Body of pancreas (tissue), 4 donors: ENCODE measurements at regions not wholly inside any gene's neighbourhood (a gene's known extent, or its start where the extent isn't known, plus 50 kb on each side); places are given as distances from the start of the nearest gene placed in this dataset.
"Not testable (repeated sequence)": the region's sequence is repeated elsewhere in the genome, so short reads cannot be mapped to it uniquely, and the experiment has no call there.

Experiments used
- ATAC-seq: fragments of 150-250 bp; one replicate; pipeline ENCODE4 v1.9.1; 2016
- DNase-seq, 4 donors: peaks; one replicate each; pipeline ENCODE4 v3.0.0-alpha.2; 2019
- H3K27ac ChIP-seq, 4 donors: fragments of 200-600 bp; sonication (generic); 1 replicate in 3 of 4; 2 replicates in 1 of 4; pipeline versions ENCODE4 v1.5.1 to v1.6.1; 2016 to 2019; ENCODE audit warnings: mild to moderate bottlenecking in 1 of 4, mixed read lengths in 1 of 4, moderate library complexity in 1 of 4
- H3K27me3 ChIP-seq, 2 donors: fragments of 200-600 bp; sonication (generic); one replicate each; pipeline ENCODE4 v1.6.0; 2016; ENCODE audit warnings: mild to moderate bottlenecking in 1 of 2
- H3K36me3 ChIP-seq, 2 donors: fragments of 200-600 bp; sonication (generic); replicated peaks in 1 of 2; 2 replicates each; pipeline ENCODE4 v1.5.1; 2016; ENCODE audit warnings: low read depth in 2 of 2; ENCODE audit not compliant: insufficient read depth in 1 of 2
- H3K4me1 ChIP-seq: fragments of 200-600 bp; sonication (generic); one replicate; pipeline ENCODE4 v1.6.0; 2016
- H3K4me3 ChIP-seq, 2 donors: fragments of 200-600 bp; sonication (generic); 1 replicate in 1 of 2; 2 replicates in 1 of 2; pipeline ENCODE4 v1.5.1; 2016 to 2019
- H3K9me3 ChIP-seq, 3 donors: fragments of 200-600 bp; sonication (generic); 1 replicate in 2 of 3; 2 replicates in 1 of 3; pipeline ENCODE4 v1.5.1; 2016
- POLR2A ChIP-seq, 3 donors: fragments of 450-650 bp; IDR thresholded peaks; one replicate each; pipeline ENCODE4 v1.6.1; 2016; ENCODE audit warnings: antibody characterized with exemption in 3 of 3, mild to moderate bottlenecking in 2 of 3
- WGBS, 2 donors: methylation state at CpG; one replicate each; pipeline ENCODE4 v1.1.5; 2017; 5-methylcytosine and 5-hydroxymethylcytosine counted together
- intact Hi-C: fragments of 100-400 bp; cut with DNase I; formaldehyde crosslinking; loops from one replicate; pipeline ENCODE4 v1.15.1; 2023
- TF ChIP-seq, protein P1 (sequence below), 7 experiments: fragments of 450-650 bp in 4 of 7; fragments of 200-600 bp in 3 of 7; sonication (generic) in 3 of 7; IDR thresholded peaks; one replicate each; pipeline ENCODE4 v1.5.1; 2016 to 2019; ENCODE audit warnings: antibody characterized with exemption in 7 of 7

- H3K4me3 ChIP-seq = no peak overlapping the region
- intact Hi-C loops = no loop called here
- 28 to 34% methylated on average over 3 of the region's 3 CpGs for WGBS, 2 donors
- no peaks in the 10 kb centered on the region for H3K36me3 ChIP-seq
- no peaks in the 10 kb centered on the region for H3K4me1 ChIP-seq
- no peak overlapping the region for H3K27ac ChIP-seq
- no peak for DNase-seq
- H3K27me3 ChIP-seq = no peaks in the 10 kb centered on the region
- H3K9me3 ChIP-seq = no peaks in the 10 kb centered on the region
- TF ChIP-seq, protein P1, sequence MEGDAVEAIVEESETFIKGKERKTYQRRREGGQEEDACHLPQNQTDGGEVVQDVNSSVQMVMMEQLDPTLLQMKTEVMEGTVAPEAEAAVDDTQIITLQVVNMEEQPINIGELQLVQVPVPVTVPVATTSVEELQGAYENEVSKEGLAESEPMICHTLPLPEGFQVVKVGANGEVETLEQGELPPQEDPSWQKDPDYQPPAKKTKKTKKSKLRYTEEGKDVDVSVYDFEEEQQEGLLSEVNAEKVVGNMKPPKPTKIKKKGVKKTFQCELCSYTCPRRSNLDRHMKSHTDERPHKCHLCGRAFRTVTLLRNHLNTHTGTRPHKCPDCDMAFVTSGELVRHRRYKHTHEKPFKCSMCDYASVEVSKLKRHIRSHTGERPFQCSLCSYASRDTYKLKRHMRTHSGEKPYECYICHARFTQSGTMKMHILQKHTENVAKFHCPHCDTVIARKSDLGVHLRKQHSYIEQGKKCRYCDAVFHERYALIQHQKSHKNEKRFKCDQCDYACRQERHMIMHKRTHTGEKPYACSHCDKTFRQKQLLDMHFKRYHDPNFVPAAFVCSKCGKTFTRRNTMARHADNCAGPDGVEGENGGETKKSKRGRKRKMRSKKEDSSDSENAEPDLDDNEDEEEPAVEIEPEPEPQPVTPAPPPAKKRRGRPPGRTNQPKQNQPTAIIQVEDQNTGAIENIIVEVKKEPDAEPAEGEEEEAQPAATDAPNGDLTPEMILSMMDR (IDR thresholded peaks at IDR 0.05) = no peak
- no peak for TF ChIP-seq POLR2A (IDR thresholded peaks at IDR 0.05)
- no peak for ATAC-seq
Measured at GRCh38 chr10:56104487-56104886, 256.6 kb downstream of the ZWINT start.

DNA sequence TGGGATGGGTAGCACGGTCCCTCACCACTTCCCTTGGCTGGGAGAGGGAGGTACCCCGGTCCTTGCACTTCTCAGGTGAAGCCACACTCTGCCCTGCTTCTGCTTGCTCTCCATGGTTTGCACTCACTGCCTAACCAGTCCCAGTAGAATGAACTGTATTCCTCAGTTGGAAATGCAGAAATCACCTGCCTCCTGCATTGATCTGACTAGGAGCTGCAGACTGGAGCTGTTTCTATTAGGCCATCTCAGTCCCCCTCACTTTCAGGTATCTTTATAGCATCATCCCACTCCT lies 264.9 kb downstream of the ZWINT start:
- H3K9me3 ChIP-seq = no peaks in the 10 kb centered on the region
- no peaks in the 10 kb centered on the region for H3K27me3 ChIP-seq
- H3K4me1 ChIP-seq = no peaks in the 10 kb centered on the region
- DNase-seq (no peak), ATAC-seq (no peak)
- WGBS, 2 donors = 62 to 73% methylated on average over 2 of the region's 2 CpGs
- TF ChIP-seq, protein P1 (IDR thresholded peaks at IDR 0.05) = no peak
- TF ChIP-seq POLR2A (IDR thresholded peaks at IDR 0.05) = no peak
- no peak overlapping the region for H3K4me3 ChIP-seq
- H3K27ac ChIP-seq = no peak overlapping the region
- intact Hi-C loops = no loop called here
- H3K36me3 ChIP-seq = no peaks in the 10 kb centered on the region

DNA sequence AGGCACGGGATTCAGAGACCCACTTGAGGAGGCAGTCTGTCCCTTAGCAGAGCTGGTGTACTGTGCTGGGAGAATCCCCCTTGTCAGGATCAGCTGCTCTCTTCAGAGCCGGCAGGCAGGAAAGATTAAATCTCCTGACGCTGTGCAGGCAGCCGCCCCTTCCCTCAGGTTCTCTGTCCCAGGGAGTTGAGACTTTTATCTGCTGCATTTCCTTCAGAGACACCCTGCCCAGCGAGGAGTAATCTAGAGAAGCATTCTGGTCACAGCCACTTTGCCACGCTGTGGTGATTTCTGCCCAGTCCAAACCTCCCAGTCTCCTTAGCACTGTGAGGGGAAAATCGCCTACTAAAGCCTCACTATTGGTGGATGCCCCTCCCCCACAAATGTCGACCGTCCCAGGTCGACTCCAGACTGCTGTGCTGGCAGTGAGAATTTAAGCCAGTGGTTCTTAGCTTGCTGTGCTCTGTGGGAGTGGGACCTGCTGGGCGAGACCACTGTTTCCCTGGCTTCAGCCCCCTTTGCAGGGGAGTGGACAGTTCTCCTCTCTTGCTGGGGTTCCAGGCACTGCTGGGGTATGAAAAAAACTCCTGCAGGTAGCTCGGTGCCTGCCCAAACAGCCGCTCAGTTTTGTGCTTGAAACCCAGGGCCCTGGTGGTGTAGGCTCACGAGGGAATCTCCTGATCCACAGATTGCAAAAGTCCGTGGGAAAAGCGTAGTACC lies 265.4 kb downstream of the ZWINT start:
- DNase-seq (no peak), ATAC-seq (no peak)
- WGBS, 2 donors = 43 to 73% methylated on average over 14 to 16 of the region's 16 CpGs
- H3K4me1 ChIP-seq = no peaks in the 10 kb centered on the region
- H3K27ac ChIP-seq = no peak overlapping the region
- H3K27me3 ChIP-seq = no peaks in the 10 kb centered on the region
- TF ChIP-seq, protein P1 (IDR thresholded peaks at IDR 0.05) = no peak
- TF ChIP-seq POLR2A (IDR thresholded peaks at IDR 0.05) = no peak
- intact Hi-C loops = no loop called here
- no peak overlapping the region for H3K4me3 ChIP-seq
- H3K9me3 ChIP-seq = no peaks in the 10 kb centered on the region
- H3K36me3 ChIP-seq = no peaks in the 10 kb centered on the region

- H3K27ac ChIP-seq, ATAC-seq, H3K36me3 ChIP-seq, H3K4me3 ChIP-seq, H3K9me3 ChIP-seq, intact Hi-C loops, H3K27me3 ChIP-seq, DNase-seq, H3K4me1 ChIP-seq: not testable (repeated sequence)
Measured at GRCh38 chr10:56093645-56094044, 267.4 kb downstream of the ZWINT start.

DNA sequence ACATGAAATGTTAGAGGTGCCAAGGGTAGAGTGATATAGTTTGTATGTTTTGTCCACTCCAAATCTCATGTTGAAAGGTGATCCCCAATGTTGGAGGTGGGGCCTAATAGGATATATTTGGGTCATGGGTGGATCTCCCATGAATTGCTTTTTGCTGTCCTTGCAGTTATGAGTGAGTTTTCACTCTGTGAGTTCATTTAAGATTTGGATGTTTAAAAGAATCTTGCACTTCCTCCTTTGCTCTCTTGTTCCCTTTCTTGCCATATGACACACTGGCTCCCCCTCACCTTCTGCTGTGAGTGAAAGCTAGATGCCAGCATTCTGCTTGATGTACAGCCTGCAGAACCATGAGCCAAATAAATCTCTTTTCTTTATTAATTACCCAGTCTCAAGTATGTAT lies 269.2 kb downstream of the ZWINT start:
- ATAC-seq (no peak), DNase-seq (no peak)
- H3K36me3 ChIP-seq = no peaks in the 10 kb centered on the region
- intact Hi-C loops = no loop called here
- no peaks in the 10 kb centered on the region for H3K9me3 ChIP-seq
- no peaks in the 10 kb centered on the region for H3K4me1 ChIP-seq
- H3K4me3 ChIP-seq = no peak overlapping the region
- H3K27ac ChIP-seq = no peak overlapping the region
- H3K27me3 ChIP-seq = no peaks in the 10 kb centered on the region
- TF ChIP-seq POLR2A (IDR thresholded peaks at IDR 0.05) = no peak
- TF ChIP-seq, protein P1 (IDR thresholded peaks at IDR 0.05) = no peak
